GM13976 (cell line): ENCODE measurements at regions not wholly inside any gene's neighbourhood (a gene's known extent, or its start where the extent isn't known, plus 50 kb on each side); places are given as distances from the start of the nearest gene placed in this dataset.

Experiments used
- DNase-seq: peaks from one replicate; pipeline ENCODE4 v3.0.0; 2012; ENCODE audit warnings: low spot score
- CTCF ChIP-seq: IDR thresholded peaks from 2 replicates; pipeline ENCODE4 v1.5.1; 2012; ENCODE audit warnings: borderline replicate concordance, mild to moderate bottlenecking; ENCODE audit not compliant: insufficient read depth; ENCODE audit errors: extremely low read depth, missing control alignments, control extremely low read depth
- in situ Hi-C: fragments of 300-500 bp; cut with MboI; formaldehyde crosslinking; loops from one replicate; pipeline ENCODE4 v1.12.0; 2022; ENCODE audit warnings: low sequenced_read_pairs, mixed read lengths, inconsistent platforms; ENCODE audit not compliant: unreplicated experiment

GRCh38 chr2:76298041-76298440 is 587.3 kb upstream of the GCFC2 start:
- TF ChIP-seq CTCF: no peak
- no peak for DNase-seq

GRCh38 chr2:76296438-76296837 is 585.7 kb upstream of the GCFC2 start:
- in situ Hi-C loops: no loop called here
- no peak for DNase-seq
- TF ChIP-seq CTCF: no peak

More at GRCh38 chr2:76298041-76298440, 587.3 kb upstream of the GCFC2 start:
- in situ Hi-C loops: no loop called here

- DNase-seq: no peak
- in situ Hi-C loops: no loop called here
Observed at GRCh38 chr2:76295762-76296161, 585.0 kb upstream of the GCFC2 start.

GRCh38 chr2:76288598-76288997 is 577.9 kb upstream of the GCFC2 start:
- in situ Hi-C loops: no loop called here
- DNase-seq: no peak
- TF ChIP-seq CTCF: no peak

More at GRCh38 chr2:76295762-76296161, 585.0 kb upstream of the GCFC2 start:
- no peak for TF ChIP-seq CTCF

GRCh38 chr2:76288146-76288545 is 577.4 kb upstream of the GCFC2 start:
- no peak for DNase-seq
- no peak for TF ChIP-seq CTCF
- in situ Hi-C loops: no loop called here

- no peak for DNase-seq
- TF ChIP-seq CTCF: no peak
- in situ Hi-C loops: no loop called here
Observed at GRCh38 chr2:76283350-76283749, 572.6 kb upstream of the GCFC2 start.

GRCh38 chr2:76281156-76281841 is 570.6 kb upstream of the GCFC2 start:
- no peak for TF ChIP-seq CTCF
- DNase-seq: no peak
- in situ Hi-C loops: no loop called here
